ENCODE measurements at regions not wholly inside any gene's neighbourhood (a gene's known extent, or its start where the extent isn't known, plus 50 kb on each side); places are given as distances from the start of the nearest gene placed in this dataset.

GRCh38 chr7:343864-344607 is 54.1 kb downstream of the FOXL3 start:
- Histone ChIP-seq H3K4me3 (replicated peaks in 1 of 3) (no peak overlapping the region), H3K4me1 (peaks cover 0 to 2% of the 10 kb centered on the region in 2 donors), H3K27me3 (no peaks in the 10 kb centered on the region), H3K27ac (no peak overlapping the region), H3K36me3 (no peaks in the 10 kb centered on the region), H3K9me3 (no peaks in the 10 kb centered on the region)
- 85 to 93% methylated on average over 13 to 19 of the region's 25 CpGs for WGBS, 2 donors
- TF ChIP-seq CTCF (IDR thresholded peaks at IDR 0.05) = no peak
- TF ChIP-seq POLR2A (IDR thresholded peaks at IDR 0.05) = no peak
- no peak for DNase-seq
- intact Hi-C loops (cut with DNase I) = no loop called here

GRCh38 chr7:344608-344994 is 54.6 kb downstream of the FOXL3 start:
- 89 to 91% methylated on average over 15 of the region's 15 CpGs for WGBS, 2 donors
- Histone ChIP-seq H3K9me3 (no peaks in the 10 kb centered on the region), H3K27ac (no peak overlapping the region), H3K36me3 (no peaks in the 10 kb centered on the region), H3K4me3 (replicated peaks in 1 of 3) (no peak overlapping the region), H3K4me1 (peaks cover 0 to 6% of the 10 kb centered on the region in 2 donors), H3K27me3 (no peaks in the 10 kb centered on the region)
- intact Hi-C loops (cut with DNase I) = no loop called here
- no peak for DNase-seq
- no peak for TF ChIP-seq POLR2A (IDR thresholded peaks at IDR 0.05)
- TF ChIP-seq CTCF (IDR thresholded peaks at IDR 0.05) = no peak

- intact Hi-C loops (cut with DNase I) = no loop called here
- Histone ChIP-seq H3K9me3 (no peaks in the 10 kb centered on the region), H3K36me3 (no peaks in the 10 kb centered on the region), H3K27ac (no peak overlapping the region), H3K4me1 (peaks cover 0 to 6% of the 10 kb centered on the region in 2 donors), H3K27me3 (no peaks in the 10 kb centered on the region), H3K4me3 (replicated peaks in 1 of 3) (no peak overlapping the region)
- TF ChIP-seq POLR2A (IDR thresholded peaks at IDR 0.05) (no peak), CTCF (IDR thresholded peaks at IDR 0.05) (no peak)
- 91 to 93% methylated on average over 45 to 56 of the region's 60 CpGs for WGBS, 2 donors
- no peak for DNase-seq
Measured at GRCh38 chr7:346116-346898, 56.3 kb downstream of the FOXL3 start.

- DNase-seq = no peak
- intact Hi-C loops (cut with DNase I) = no loop called here
Measured at GRCh38 chr7:347001-347590, 57.1 kb downstream of the FOXL3 start.

More at GRCh38 chr7:347001-347590, 57.1 kb downstream of the FOXL3 start:
- Histone ChIP-seq H3K27me3 (no peaks in the 10 kb centered on the region), H3K27ac (no peak overlapping the region), H3K4me1 (peaks cover 0 to 6% of the 10 kb centered on the region in 2 donors), H3K9me3 (no peaks in the 10 kb centered on the region), H3K4me3 (replicated peaks in 1 of 3) (no peak overlapping the region), H3K36me3 (no peaks in the 10 kb centered on the region)
- 92 to 93% methylated on average over 19 to 20 of the region's 20 CpGs for WGBS, 2 donors
- TF ChIP-seq POLR2A (IDR thresholded peaks at IDR 0.05) (no peak), CTCF (IDR thresholded peaks at IDR 0.05) (no peak)

Data from thyroid gland (tissue), 4 donors.